ENCODE measurements at regions not wholly inside any gene's neighbourhood (a gene's known extent, or its start where the extent isn't known, plus 50 kb on each side); places are given as distances from the start of the nearest gene placed in this dataset.
"Not testable (repeated sequence)": the region's sequence is repeated elsewhere in the genome, so short reads cannot be mapped to it uniquely, and the experiment has no call there.

DNA sequence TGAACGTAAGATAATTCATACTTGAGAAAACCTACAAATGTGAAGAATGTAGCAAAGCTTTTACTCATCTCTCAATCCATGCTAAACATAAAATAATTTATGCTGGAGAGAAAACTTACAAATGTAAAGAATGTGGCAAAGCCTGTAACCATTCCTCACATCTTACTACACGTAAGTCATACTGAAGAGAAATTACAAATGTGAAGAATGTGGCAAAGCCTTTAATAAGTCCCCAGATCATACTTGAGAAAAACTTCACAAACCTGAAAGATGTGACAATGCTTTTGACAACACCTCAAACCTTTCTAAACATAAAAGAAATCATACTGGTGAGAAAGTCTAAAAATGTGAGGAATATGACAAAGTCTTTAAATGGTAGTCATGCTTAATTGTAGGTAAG is 89.4 kb downstream of the ZNF675 start:
- H3K36me3 ChIP-seq (ENCODE audit: control insufficient read depth, insufficient read depth, low read length) = no peaks in the 10 kb centered on the region
- H3K27ac ChIP-seq (ENCODE audit: low read length) = no peak overlapping the region
- no peaks in the 10 kb centered on the region for H3K4me1 ChIP-seq (ENCODE audit: control insufficient read depth, insufficient read depth, low read length)
- H3K9me3 ChIP-seq (ENCODE audit: control insufficient read depth, insufficient read depth, low read length) = no peaks in the 10 kb centered on the region
- WGBS (ENCODE audit: insufficient coverage, insufficient read length) = no CpG with 5 or more reads among the region's 2 CpGs
- no peak overlapping the region for H3K4me3 ChIP-seq (ENCODE audit: low read length)
- DNase-seq (ENCODE audit: low read depth, low spot score) = no peak
- H3K27me3 ChIP-seq (ENCODE audit: control insufficient read depth, insufficient read depth, low read length) = no peaks in the 10 kb centered on the region

- H3K9me3 ChIP-seq (ENCODE audit: control insufficient read depth, insufficient read depth, low read length) = no peaks in the 10 kb centered on the region
- H3K27me3 ChIP-seq (ENCODE audit: control insufficient read depth, insufficient read depth, low read length) = no peaks in the 10 kb centered on the region
- DNase-seq (ENCODE audit: low read depth, low spot score) = no peak
- H3K4me1 ChIP-seq (ENCODE audit: control insufficient read depth, insufficient read depth, low read length) = no peaks in the 10 kb centered on the region
- H3K27ac ChIP-seq (ENCODE audit: low read length) = no peak overlapping the region
- no peak overlapping the region for H3K4me3 ChIP-seq (ENCODE audit: low read length)
- no peaks in the 10 kb centered on the region for H3K36me3 ChIP-seq (ENCODE audit: control insufficient read depth, insufficient read depth, low read length)
Measured at GRCh38 chr19:23596872-23597271, 90.1 kb downstream of the ZNF675 start.

GRCh38 chr19:23594311-23594710 is 92.7 kb downstream of the ZNF675 start:
- H3K27ac ChIP-seq (ENCODE audit: low read length); H3K27me3 ChIP-seq (ENCODE audit: control insufficient read depth, insufficient read depth, low read length); H3K36me3 ChIP-seq (ENCODE audit: control insufficient read depth, insufficient read depth, low read length); H3K9me3 ChIP-seq (ENCODE audit: control insufficient read depth, insufficient read depth, low read length); DNase-seq (ENCODE audit: low read depth, low spot score); H3K4me1 ChIP-seq (ENCODE audit: control insufficient read depth, insufficient read depth, low read length); H3K4me3 ChIP-seq (ENCODE audit: low read length): not testable (repeated sequence)
- WGBS (ENCODE audit: insufficient coverage, insufficient read length) = no CpG with 5 or more reads among the region's 12 CpGs

- H3K4me1 ChIP-seq (ENCODE audit: control insufficient read depth, insufficient read depth, low read length) = no peaks in the 10 kb centered on the region
- H3K9me3 ChIP-seq (ENCODE audit: control insufficient read depth, insufficient read depth, low read length) = no peaks in the 10 kb centered on the region
- H3K4me3 ChIP-seq (ENCODE audit: low read length) = no peak overlapping the region
- no peak for DNase-seq (ENCODE audit: low read depth, low spot score)
- H3K27ac ChIP-seq (ENCODE audit: low read length) = no peak overlapping the region
- no peaks in the 10 kb centered on the region for H3K36me3 ChIP-seq (ENCODE audit: control insufficient read depth, insufficient read depth, low read length)
- no peaks in the 10 kb centered on the region for H3K27me3 ChIP-seq (ENCODE audit: control insufficient read depth, insufficient read depth, low read length)
Measured at GRCh38 chr19:23587546-23587945, 99.5 kb downstream of the ZNF675 start.

DNA sequence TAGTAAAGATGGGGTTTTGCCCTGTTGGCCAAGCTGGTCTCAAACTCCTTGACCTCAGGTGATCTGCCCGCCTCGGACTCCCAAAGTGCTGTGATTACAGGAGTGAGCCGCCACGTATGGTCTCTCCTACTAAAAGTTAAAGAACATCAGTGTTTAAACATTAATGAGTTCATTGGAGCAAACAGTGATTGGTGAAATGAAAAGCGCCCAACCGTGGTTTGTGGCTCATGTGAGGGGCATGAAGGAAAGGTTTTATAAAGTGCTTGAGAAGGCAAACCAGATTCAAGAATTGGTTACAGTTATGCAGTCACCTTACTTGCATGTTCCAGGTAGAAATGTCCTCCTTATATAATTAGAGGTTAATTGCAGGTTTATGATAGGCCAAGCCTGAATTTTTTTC is 109.5 kb downstream of the ZNF675 start:
- WGBS (ENCODE audit: insufficient coverage, insufficient read length) = no CpG with 5 or more reads among the region's 6 CpGs
- no peaks in the 10 kb centered on the region for H3K27me3 ChIP-seq (ENCODE audit: control insufficient read depth, insufficient read depth, low read length)
- H3K4me3 ChIP-seq (ENCODE audit: low read length) = no peak overlapping the region
- no peak overlapping the region for H3K27ac ChIP-seq (ENCODE audit: low read length)
- no peaks in the 10 kb centered on the region for H3K36me3 ChIP-seq (ENCODE audit: control insufficient read depth, insufficient read depth, low read length)
- DNase-seq (ENCODE audit: low read depth, low spot score) = no peak
- H3K9me3 ChIP-seq (ENCODE audit: control insufficient read depth, insufficient read depth, low read length) = no peaks in the 10 kb centered on the region
- no peaks in the 10 kb centered on the region for H3K4me1 ChIP-seq (ENCODE audit: control insufficient read depth, insufficient read depth, low read length)

DNA sequence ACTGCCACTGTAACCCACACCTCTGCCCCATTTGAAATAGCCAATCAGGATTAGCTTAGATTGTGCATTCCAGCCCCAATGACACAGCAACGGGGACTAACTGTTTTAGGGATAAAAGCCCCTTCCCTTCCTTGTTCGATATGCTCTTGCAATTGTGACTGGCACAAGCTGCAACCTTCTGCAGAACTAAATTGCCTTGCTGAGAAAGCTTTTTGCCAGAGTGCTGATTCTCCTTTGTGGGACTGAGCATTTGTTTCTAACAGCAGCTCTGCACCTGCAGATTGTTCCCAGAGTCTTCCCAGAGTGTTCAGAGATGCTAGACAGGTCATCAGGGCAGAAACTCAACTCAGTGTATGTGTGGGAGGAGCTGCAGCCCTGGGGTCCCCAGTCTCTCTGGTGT is 115.8 kb downstream of the ZNF675 start:
- peaks cover 3% of the 10 kb centered on the region for H3K9me3 ChIP-seq (ENCODE audit: control insufficient read depth, insufficient read depth, low read length)
- WGBS (ENCODE audit: insufficient coverage, insufficient read length) = no CpG with 5 or more reads among the region's 2 CpGs
- no peaks in the 10 kb centered on the region for H3K36me3 ChIP-seq (ENCODE audit: control insufficient read depth, insufficient read depth, low read length)
- H3K4me3 ChIP-seq (ENCODE audit: low read length) = no peak overlapping the region
- no peaks in the 10 kb centered on the region for H3K4me1 ChIP-seq (ENCODE audit: control insufficient read depth, insufficient read depth, low read length)
- no peak for DNase-seq (ENCODE audit: low read depth, low spot score)
- H3K27me3 ChIP-seq (ENCODE audit: control insufficient read depth, insufficient read depth, low read length) = no peaks in the 10 kb centered on the region
- no peak overlapping the region for H3K27ac ChIP-seq (ENCODE audit: low read length)

- not testable (repeated sequence) for H3K9me3 ChIP-seq (ENCODE audit: control insufficient read depth, insufficient read depth, low read length); H3K27me3 ChIP-seq (ENCODE audit: control insufficient read depth, insufficient read depth, low read length); DNase-seq (ENCODE audit: low read depth, low spot score); H3K4me1 ChIP-seq (ENCODE audit: control insufficient read depth, insufficient read depth, low read length); H3K36me3 ChIP-seq (ENCODE audit: control insufficient read depth, insufficient read depth, low read length); H3K27ac ChIP-seq (ENCODE audit: low read length); H3K4me3 ChIP-seq (ENCODE audit: low read length)
- WGBS (ENCODE audit: insufficient coverage, insufficient read length) = no CpG with 5 or more reads among the region's 15 CpGs
Measured at GRCh38 chr19:23568116-23568515, 118.9 kb downstream of the ZNF675 start.

- Histone ChIP-seq H3K9me3 (ENCODE audit: control insufficient read depth, insufficient read depth, low read length) (no peaks in the 10 kb centered on the region; the same call in none of the 2 replicates), H3K27me3 (ENCODE audit: control insufficient read depth, insufficient read depth, low read length) (no peaks in the 10 kb centered on the region), H3K4me3 (ENCODE audit: low read length) (no peak overlapping the region), H3K36me3 (ENCODE audit: control insufficient read depth, insufficient read depth, low read length) (no peaks in the 10 kb centered on the region), H3K4me1 (ENCODE audit: control insufficient read depth, insufficient read depth, low read length) (no peaks in the 10 kb centered on the region), H3K27ac (ENCODE audit: low read length) (no peak overlapping the region)
- no peak for DNase-seq (ENCODE audit: low read depth, low spot score)
- no CpG with 5 or more reads among the region's 3 CpGs for WGBS (ENCODE audit: insufficient coverage, insufficient read length)
Measured at GRCh38 chr19:23565256-23565655, 121.8 kb downstream of the ZNF675 start.

- WGBS (ENCODE audit: insufficient coverage, insufficient read length) = no CpG with 5 or more reads among the region's 1 CpG
- Histone ChIP-seq H3K9me3 (ENCODE audit: control insufficient read depth, insufficient read depth, low read length) (no peaks in the 10 kb centered on the region; the same call in none of the 2 replicates), H3K4me1 (ENCODE audit: control insufficient read depth, insufficient read depth, low read length) (no peaks in the 10 kb centered on the region), H3K36me3 (ENCODE audit: control insufficient read depth, insufficient read depth, low read length) (no peaks in the 10 kb centered on the region), H3K27me3 (ENCODE audit: control insufficient read depth, insufficient read depth, low read length) (no peaks in the 10 kb centered on the region), H3K4me3 (ENCODE audit: low read length) (no peak overlapping the region), H3K27ac (ENCODE audit: low read length) (no peak overlapping the region)
- DNase-seq (ENCODE audit: low read depth, low spot score) = no peak
Measured at GRCh38 chr19:23563326-23563725, 123.7 kb downstream of the ZNF675 start.

- H3K4me3 ChIP-seq (ENCODE audit: low read length) = no peak overlapping the region
- DNase-seq (ENCODE audit: low read depth, low spot score) = no peak
- no peaks in the 10 kb centered on the region for H3K4me1 ChIP-seq (ENCODE audit: control insufficient read depth, insufficient read depth, low read length)
- no peak overlapping the region for H3K27ac ChIP-seq (ENCODE audit: low read length)
- no peaks in the 10 kb centered on the region; the same call in none of the 2 replicates for H3K9me3 ChIP-seq (ENCODE audit: control insufficient read depth, insufficient read depth, low read length)
- no peaks in the 10 kb centered on the region for H3K36me3 ChIP-seq (ENCODE audit: control insufficient read depth, insufficient read depth, low read length)
- no peaks in the 10 kb centered on the region for H3K27me3 ChIP-seq (ENCODE audit: control insufficient read depth, insufficient read depth, low read length)
- no CpG with 5 or more reads among the region's 2 CpGs for WGBS (ENCODE audit: insufficient coverage, insufficient read length)
Measured at GRCh38 chr19:23561341-23561740, 125.7 kb downstream of the ZNF675 start.

GRCh38 chr19:23560051-23560450 is 127.0 kb downstream of the ZNF675 start:
- H3K36me3 ChIP-seq (ENCODE audit: control insufficient read depth, insufficient read depth, low read length) = no peaks in the 10 kb centered on the region
- no peaks in the 10 kb centered on the region; the same call in 1 of the 2 replicates for H3K9me3 ChIP-seq (ENCODE audit: control insufficient read depth, insufficient read depth, low read length)
- no peaks in the 10 kb centered on the region for H3K27me3 ChIP-seq (ENCODE audit: control insufficient read depth, insufficient read depth, low read length)
- H3K27ac ChIP-seq (ENCODE audit: low read length) = no peak overlapping the region
- no peak for DNase-seq (ENCODE audit: low read depth, low spot score)
- no peak overlapping the region for H3K4me3 ChIP-seq (ENCODE audit: low read length)
- no CpG with 5 or more reads among the region's 2 CpGs for WGBS (ENCODE audit: insufficient coverage, insufficient read length)
- H3K4me1 ChIP-seq (ENCODE audit: control insufficient read depth, insufficient read depth, low read length) = no peaks in the 10 kb centered on the region
